Fibroblast of skin of right quadriceps (primary cell): ENCODE measurements at regions not wholly inside any gene's neighbourhood (a gene's known extent, or its start where the extent isn't known, plus 50 kb on each side); places are given as distances from the start of the nearest gene placed in this dataset.

Source experiments
- DNase-seq: peaks from one replicate; pipeline ENCODE4 v3.0.0-alpha.2; 2013

DNA sequence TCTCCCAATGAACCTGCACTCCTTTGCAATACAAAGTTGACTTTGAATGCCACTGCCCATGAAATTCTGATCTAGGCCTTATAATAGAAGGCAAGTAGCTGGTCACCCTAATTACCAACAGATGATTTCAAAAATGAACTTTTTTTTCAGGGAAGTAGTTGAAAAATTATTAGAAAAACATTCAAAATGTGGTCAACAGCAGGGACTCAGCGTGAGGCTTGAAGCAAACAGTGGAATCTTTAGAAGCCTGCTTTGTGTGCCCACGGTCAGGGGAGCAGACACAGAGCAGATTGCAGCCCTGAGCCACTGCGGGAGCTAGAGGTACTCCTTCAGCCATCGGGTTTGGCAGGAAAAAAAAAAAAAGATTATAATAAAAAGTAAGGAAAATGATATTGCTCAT lies 87.1 kb upstream of the HEY2 start:
- DNase-seq: no peak

GRCh38 chr6:125665295-125665814 lies 84.1 kb upstream of the HEY2 start:
- DNase-seq: no peak

DNA sequence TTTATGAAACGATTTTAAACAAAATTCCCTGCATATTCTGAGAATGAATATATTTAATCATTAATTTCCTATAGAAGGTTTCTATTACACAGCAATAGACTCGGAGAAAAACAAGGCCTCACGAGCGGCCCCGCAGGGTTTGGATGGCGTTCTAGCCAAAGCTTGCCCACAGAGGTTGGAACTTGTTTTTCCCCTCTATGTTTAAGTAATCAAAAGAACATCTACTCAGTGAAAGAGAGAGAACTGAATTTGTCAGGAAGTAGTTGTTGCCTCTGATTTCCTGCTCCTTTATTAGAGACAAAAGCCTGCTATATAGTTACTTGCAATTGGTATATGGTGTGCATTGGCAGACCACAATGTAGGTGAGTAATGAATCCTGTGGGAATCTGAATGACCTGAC lies 82.1 kb upstream of the HEY2 start:
- DNase-seq: no peak

GRCh38 chr6:125668071-125668470 lies 81.4 kb upstream of the HEY2 start:
- DNase-seq: no peak

- DNase-seq: no peak
Measured at GRCh38 chr6:125670568-125670967, 78.9 kb upstream of the HEY2 start.

GRCh38 chr6:125671323-125671722 lies 78.1 kb upstream of the HEY2 start:
- no peak for DNase-seq

- no peak for DNase-seq
Measured at GRCh38 chr6:125674230-125674629, 75.2 kb upstream of the HEY2 start.

- DNase-seq: no peak
Measured at GRCh38 chr6:125678601-125679000, 70.8 kb upstream of the HEY2 start.

DNA sequence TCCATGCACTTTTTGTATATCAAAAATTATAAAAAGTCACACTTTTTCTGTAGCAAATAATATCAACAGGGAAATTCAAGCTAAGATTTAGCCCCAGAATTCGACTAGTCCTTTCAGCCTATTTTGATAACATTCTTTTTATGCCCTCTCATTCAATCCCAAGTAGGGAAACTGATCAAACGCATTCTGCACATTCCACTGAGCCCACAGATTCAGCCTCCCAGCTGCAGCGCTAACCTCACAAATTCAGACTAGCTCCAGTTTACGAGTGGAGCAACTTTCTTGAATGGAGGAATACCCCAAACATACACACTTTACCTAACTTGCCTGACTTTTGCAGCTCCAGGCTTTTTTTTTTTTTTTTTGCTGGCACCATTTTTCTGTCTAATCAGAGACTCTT lies 70.3 kb upstream of the HEY2 start:
- peak; percentile 2 for DNase-seq

GRCh38 chr6:125679651-125680050 lies 69.8 kb upstream of the HEY2 start:
- no peak for DNase-seq

GRCh38 chr6:125682939-125683338 lies 66.5 kb upstream of the HEY2 start:
- no peak for DNase-seq

- no peak for DNase-seq
Measured at GRCh38 chr6:125688138-125688537, 61.3 kb upstream of the HEY2 start.

- DNase-seq: no peak
Measured at GRCh38 chr6:125693480-125693879, 56.0 kb upstream of the HEY2 start.

DNA sequence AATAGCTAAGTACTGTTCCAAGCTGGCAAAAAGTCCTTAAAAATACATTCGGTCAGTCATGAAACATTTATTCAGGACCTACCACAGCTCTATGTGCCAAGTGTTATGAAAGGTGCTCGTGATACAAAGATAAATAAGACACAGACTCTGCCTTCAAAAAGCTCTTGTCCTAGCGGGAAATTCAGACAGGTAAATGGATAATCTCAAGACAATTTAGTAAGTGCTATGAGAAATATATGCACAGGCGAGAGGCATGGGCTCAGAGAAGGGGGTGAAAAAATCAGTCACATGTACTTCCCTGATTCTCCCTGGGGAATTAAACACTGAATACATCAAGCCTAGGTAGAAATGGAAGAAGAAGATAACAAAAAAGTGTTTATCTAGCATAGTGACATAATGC lies 49.8 kb upstream of the HEY2 start:
- no peak for DNase-seq
